MCF 10A (cell line): ENCODE measurements at regions not wholly inside any gene's neighbourhood (a gene's known extent, or its start where the extent isn't known, plus 50 kb on each side); places are given as distances from the start of the nearest gene placed in this dataset.
"Not testable (repeated sequence)": the region's sequence is repeated elsewhere in the genome, so short reads cannot be mapped to it uniquely, and the experiment has no call there.

ENCODE experiments used
- BruUV-seq: library from RNA; stranded (reverse); fragments of 400-500 nt; replicated peaks from 2 replicates; lab custom pipeline; 2021; lab: Mats Ljungman, UMichigan
- CTCF ChIA-PET: fragments of 300-600 bp; sonication (Branson Sonifier 250); formaldehyde crosslinking; extraction: SDS; loops from one replicate; lab custom pipeline; 2021; ENCODE audit warnings: antibody characterized with exemption, inconsistent platforms; lab: Yijun Ruan, JAX
- POLR2A ChIA-PET: fragments of 300-600, 350-650 bp; sonication (Branson Sonifier 250); formaldehyde crosslinking; extraction: SDS; loops from one replicate; lab custom pipeline; 2020; ENCODE audit warnings: antibody characterized with exemption, inconsistent platforms; lab: Yijun Ruan, JAX
- DNase-seq: peaks from one replicate; pipeline ENCODE4 v3.0.0-alpha.2; 2018; ENCODE audit not compliant: unreplicated experiment
- H3K27ac Mint-ChIP-seq: one replicate; pipeline ENCODE4 v1.8.0; 2022; ENCODE audit warnings: mild to moderate bottlenecking, low read depth, mixed read lengths; ENCODE audit not compliant: unreplicated experiment
- H3K27me3 Mint-ChIP-seq: one replicate; pipeline ENCODE4 v1.8.0; 2022; ENCODE audit warnings: mixed read lengths; ENCODE audit not compliant: insufficient read depth, unreplicated experiment
- H3K36me3 Mint-ChIP-seq: one replicate; pipeline ENCODE4 v1.8.0; 2022; ENCODE audit warnings: mild to moderate bottlenecking, moderate library complexity, mixed read lengths; ENCODE audit not compliant: insufficient read depth, unreplicated experiment
- H3K4me1 Mint-ChIP-seq: one replicate; pipeline ENCODE4 v1.8.0; 2022; ENCODE audit warnings: mixed read lengths; ENCODE audit not compliant: insufficient read depth, unreplicated experiment
- H3K4me3 Mint-ChIP-seq: one replicate; pipeline ENCODE4 v1.8.0; 2022; ENCODE audit warnings: mild to moderate bottlenecking, moderate library complexity, mixed read lengths; ENCODE audit not compliant: unreplicated experiment
- H3K9me3 Mint-ChIP-seq: one replicate; pipeline ENCODE4 v1.8.0; 2022; ENCODE audit warnings: mixed read lengths; ENCODE audit not compliant: unreplicated experiment
- CTCF ChIP-seq: fragments of 200-600 bp; IDR thresholded peaks from one replicate; pipeline ENCODE4 v1.8.0; 2022; ENCODE audit warnings: antibody characterized with exemption, mild to moderate bottlenecking; ENCODE audit not compliant: unreplicated experiment
- intact Hi-C: fragments of 100-400 bp; cut with micrococcal nuclease; formaldehyde crosslinking; loops from 2 replicates; pipeline ENCODE4 v1.14.1; 2022

GRCh38 chr18:14943967-14944636, 196.1 kb downstream of the ANKRD30B start:
- no peak overlapping the region for H3K27ac Mint-ChIP-seq
- H3K27me3 Mint-ChIP-seq: no peaks in the 10 kb centered on the region
- H3K4me1 Mint-ChIP-seq: peaks cover 11% of the 10 kb centered on the region
- no TSS peak for BruUV-seq
- TF ChIP-seq CTCF: no peak
- ChIA-PET POLR2A (no interaction called here), CTCF (no interaction called here)
- peak; percentile 7 for DNase-seq
- no peaks in the 10 kb centered on the region for H3K36me3 Mint-ChIP-seq
- no peaks in the 10 kb centered on the region for H3K9me3 Mint-ChIP-seq
- H3K4me3 Mint-ChIP-seq: no peak overlapping the region
- intact Hi-C loops: no loop called here

- BruUV-seq: no TSS peak
- intact Hi-C loops: no loop called here
- TF ChIP-seq CTCF: no peak
- POLR2A ChIA-PET: interaction anchor here (0.7 kb wide), 1 partner anchor 18 kb away, joined by 5 read pairs; no protein-coding TSS in a partner anchor
- no peak for DNase-seq
- Mint-ChIP-seq H3K4me1 (peaks cover 11% of the 10 kb centered on the region), H3K27ac (no peak overlapping the region), H3K4me3 (no peak overlapping the region), H3K27me3 (no peaks in the 10 kb centered on the region), H3K36me3 (no peaks in the 10 kb centered on the region), H3K9me3 (no peaks in the 10 kb centered on the region)
- CTCF ChIA-PET: no interaction called here
These were observed 196.9 kb downstream of the ANKRD30B start for GRCh38 chr18:14944838-14945237.

- H3K36me3 Mint-ChIP-seq: no peaks in the 10 kb centered on the region
- H3K4me3 Mint-ChIP-seq: no peak overlapping the region
- no peak overlapping the region for H3K27ac Mint-ChIP-seq
- H3K4me1 Mint-ChIP-seq: peaks cover 11% of the 10 kb centered on the region
- CTCF ChIA-PET: no interaction called here
- no peak for DNase-seq
- POLR2A ChIA-PET: interaction anchor here (0.7 kb wide), 1 partner anchor 18 kb away, joined by 5 read pairs; no protein-coding TSS in a partner anchor
- TF ChIP-seq CTCF: no peak
- H3K27me3 Mint-ChIP-seq: no peaks in the 10 kb centered on the region
- H3K9me3 Mint-ChIP-seq: no peaks in the 10 kb centered on the region
- no TSS peak for BruUV-seq
- intact Hi-C loops: no loop called here
These were observed 197.3 kb downstream of the ANKRD30B start for GRCh38 chr18:14945286-14945685.

- Mint-ChIP-seq H3K27me3 (no peaks in the 10 kb centered on the region), H3K36me3 (no peaks in the 10 kb centered on the region), H3K4me3 (no peak overlapping the region), H3K27ac (no peak overlapping the region), H3K9me3 (no peaks in the 10 kb centered on the region), H3K4me1 (peaks cover 10% of the 10 kb centered on the region)
- ChIA-PET CTCF (no interaction called here), POLR2A (no interaction called here)
- intact Hi-C loops: no loop called here
- TF ChIP-seq CTCF: no peak
- DNase-seq: no peak
- no TSS peak for BruUV-seq
These were observed 198.0 kb downstream of the ANKRD30B start for GRCh38 chr18:14945984-14946383.

- POLR2A ChIA-PET, H3K27me3 Mint-ChIP-seq, DNase-seq, H3K36me3 Mint-ChIP-seq, H3K4me3 Mint-ChIP-seq, H3K27ac Mint-ChIP-seq, H3K4me1 Mint-ChIP-seq, intact Hi-C loops, H3K9me3 Mint-ChIP-seq, BruUV-seq: not testable (repeated sequence)
- CTCF ChIA-PET: interaction anchor here (0.8 to 1.4 kb wide), 2 partner anchors 31 to 1387 kb away, joined by 3 read pairs; no protein-coding TSS in a partner anchor
These were observed 198.9 kb downstream of the ANKRD30B start for GRCh38 chr18:14946741-14947470.
